Tibial nerve (tissue), 3 donors: ENCODE measurements at regions not wholly inside any gene's neighbourhood (a gene's known extent, or its start where the extent isn't known, plus 50 kb on each side); places are given as distances from the start of the nearest gene placed in this dataset.

ENCODE experiments used
- POLR2A ChIP-seq, 2 donors: fragments of 450-650 bp; IDR thresholded peaks; one replicate each; pipeline ENCODE4 v1.6.1; 2017; ENCODE audit warnings: antibody characterized with exemption in 2 of 2, mild to moderate bottlenecking in 2 of 2, moderate library complexity in 2 of 2
- TF ChIP-seq, protein P1 (sequence below), 5 experiments: fragments of 200-600 bp in 3 of 5; fragments of 450-650 bp in 2 of 5; sonication (generic) in 3 of 5; IDR thresholded peaks; one replicate each; pipeline ENCODE4 v1.5.1; 2016 to 2019; ENCODE audit warnings: antibody characterized with exemption in 5 of 5, mild to moderate bottlenecking in 3 of 5, moderate library complexity in 2 of 5

DNA sequence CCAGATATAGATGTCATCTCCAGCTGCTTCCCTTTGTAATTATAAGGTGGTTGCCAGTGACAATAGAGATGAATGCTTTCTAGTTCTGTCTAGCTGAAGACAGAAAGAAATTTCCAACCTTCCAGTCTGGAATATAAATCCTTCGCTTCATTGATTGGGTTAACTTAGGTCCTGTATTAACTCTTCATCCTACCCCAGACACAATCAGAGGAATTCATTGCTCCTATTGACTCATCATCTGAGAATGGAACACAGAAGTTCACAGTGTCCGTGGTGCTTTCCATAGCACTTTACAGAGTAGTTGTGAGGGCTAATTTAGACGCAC, 241.4 kb downstream of the NFKBIZ start:
- TF ChIP-seq, protein P1, sequence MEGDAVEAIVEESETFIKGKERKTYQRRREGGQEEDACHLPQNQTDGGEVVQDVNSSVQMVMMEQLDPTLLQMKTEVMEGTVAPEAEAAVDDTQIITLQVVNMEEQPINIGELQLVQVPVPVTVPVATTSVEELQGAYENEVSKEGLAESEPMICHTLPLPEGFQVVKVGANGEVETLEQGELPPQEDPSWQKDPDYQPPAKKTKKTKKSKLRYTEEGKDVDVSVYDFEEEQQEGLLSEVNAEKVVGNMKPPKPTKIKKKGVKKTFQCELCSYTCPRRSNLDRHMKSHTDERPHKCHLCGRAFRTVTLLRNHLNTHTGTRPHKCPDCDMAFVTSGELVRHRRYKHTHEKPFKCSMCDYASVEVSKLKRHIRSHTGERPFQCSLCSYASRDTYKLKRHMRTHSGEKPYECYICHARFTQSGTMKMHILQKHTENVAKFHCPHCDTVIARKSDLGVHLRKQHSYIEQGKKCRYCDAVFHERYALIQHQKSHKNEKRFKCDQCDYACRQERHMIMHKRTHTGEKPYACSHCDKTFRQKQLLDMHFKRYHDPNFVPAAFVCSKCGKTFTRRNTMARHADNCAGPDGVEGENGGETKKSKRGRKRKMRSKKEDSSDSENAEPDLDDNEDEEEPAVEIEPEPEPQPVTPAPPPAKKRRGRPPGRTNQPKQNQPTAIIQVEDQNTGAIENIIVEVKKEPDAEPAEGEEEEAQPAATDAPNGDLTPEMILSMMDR (IDR thresholded peaks at IDR 0.05): no peak
- TF ChIP-seq POLR2A (IDR thresholded peaks at IDR 0.05): no peak
